H9 (cell line): ENCODE measurements at regions not wholly inside any gene's neighbourhood (a gene's known extent, or its start where the extent isn't known, plus 50 kb on each side); places are given as distances from the start of the nearest gene placed in this dataset.

ENCODE experiments used
- DNase-seq: peaks from one replicate; pipeline ENCODE4 v3.0.0-alpha.2; 2017
- H2AFZ ChIP-seq: one replicate; pipeline ENCODE4 v1.6.1; 2013; ENCODE audit warnings: mild to moderate bottlenecking, low read length, control low read depth, moderate library complexity
- H2AK5ac ChIP-seq: 2 replicates; pipeline ENCODE4 v1.6.1; 2013; ENCODE audit warnings: low read length, control low read depth, mixed read lengths; ENCODE audit not compliant: insufficient read length
- H2BK120ac ChIP-seq: one replicate; pipeline ENCODE4 v1.6.1; 2013; ENCODE audit warnings: low read depth, mild to moderate bottlenecking, low read length, control low read depth, inconsistent platforms; ENCODE audit not compliant: poor library complexity, severe bottlenecking
- H2BK12ac ChIP-seq: 2 replicates; pipeline ENCODE4 v1.6.1; 2013; ENCODE audit warnings: low read length, control low read depth, mixed read lengths, low read depth; ENCODE audit not compliant: insufficient read length
- H2BK15ac ChIP-seq: 2 replicates; pipeline ENCODE4 v1.6.1; 2013; ENCODE audit warnings: low read depth, low read length, control low read depth
- H2BK20ac ChIP-seq: one replicate; pipeline ENCODE4 v1.6.1; 2013; ENCODE audit warnings: low read depth, mild to moderate bottlenecking, low read length, control low read depth, inconsistent platforms; ENCODE audit not compliant: poor library complexity, severe bottlenecking
- H2BK5ac ChIP-seq: 2 replicates; pipeline ENCODE4 v1.6.1; 2013; ENCODE audit warnings: low read length, control low read depth, mixed read lengths; ENCODE audit not compliant: insufficient read length
- H3K14ac ChIP-seq: 2 replicates; pipeline ENCODE4 v1.6.1; 2013; ENCODE audit warnings: low read length, control low read depth; ENCODE audit not compliant: insufficient read depth
- H3K18ac ChIP-seq: 2 replicates; pipeline ENCODE4 v1.6.1; 2013; ENCODE audit warnings: low read depth, mild to moderate bottlenecking, mixed read lengths, low read length, control low read depth; ENCODE audit not compliant: insufficient read length
- H3K23ac ChIP-seq: 2 replicates; pipeline ENCODE4 v1.6.1; 2013; ENCODE audit warnings: low read length, control low read depth, mixed read lengths, low read depth; ENCODE audit not compliant: insufficient read length
- H3K23me2 ChIP-seq: 2 replicates; pipeline ENCODE4 v1.6.1; 2013; ENCODE audit warnings: low read depth, mild to moderate bottlenecking, mixed read lengths, low read length, control low read depth; ENCODE audit not compliant: insufficient read length, poor library complexity, severe bottlenecking
- H3K27ac ChIP-seq: 2 replicates; pipeline ENCODE4 v1.5.1; 2013; ENCODE audit warnings: low read length, control low read depth, mixed read lengths, low read depth; ENCODE audit not compliant: insufficient read length
- H3K27me3 ChIP-seq: 2 replicates; pipeline ENCODE4 v1.6.1; 2013; ENCODE audit warnings: low read length, control low read depth, inconsistent platforms; ENCODE audit not compliant: insufficient read depth
- H3K4ac ChIP-seq: 2 replicates; pipeline ENCODE4 v1.6.1; 2013; ENCODE audit warnings: low read depth, mild to moderate bottlenecking, control low read depth, inconsistent platforms, low read length, moderate library complexity
- H3K4me1 ChIP-seq: 2 replicates; pipeline ENCODE4 v1.6.1; 2013; ENCODE audit warnings: low read length, control low read depth, inconsistent platforms; ENCODE audit not compliant: insufficient read depth
- H3K4me2 ChIP-seq: 2 replicates; pipeline ENCODE4 v1.6.1; 2013; ENCODE audit warnings: low read length, control low read depth, mixed read lengths; ENCODE audit not compliant: insufficient read length, insufficient read depth
- H3K56ac ChIP-seq: 2 replicates; pipeline ENCODE4 v1.6.1; 2013; ENCODE audit warnings: low read depth, mild to moderate bottlenecking, mixed read lengths, low read length, control low read depth; ENCODE audit not compliant: insufficient read length
- H3K79me1 ChIP-seq: 2 replicates; pipeline ENCODE4 v1.6.1; 2013; ENCODE audit warnings: low read depth, mild to moderate bottlenecking, moderate library complexity, low read length, control low read depth, inconsistent platforms; ENCODE audit not compliant: insufficient read depth, poor library complexity, severe bottlenecking
- H3K79me2 ChIP-seq: 2 replicates; pipeline ENCODE4 v1.6.1; 2013; ENCODE audit warnings: low read length, control low read depth, inconsistent platforms; ENCODE audit not compliant: insufficient read depth
- H3K9ac ChIP-seq: 2 replicates; pipeline ENCODE4 v1.6.1; 2013; ENCODE audit warnings: low read length, control low read depth, mixed read lengths; ENCODE audit not compliant: insufficient read length; ENCODE audit errors: extremely low read depth
- H3K9me3 ChIP-seq: one replicate; pipeline ENCODE4 v1.6.1; 2013; ENCODE audit warnings: low read depth, low read length, inconsistent platforms; ENCODE audit not compliant: control insufficient read depth
- H3T11ph ChIP-seq: one replicate; pipeline ENCODE4 v1.6.1; 2013; ENCODE audit warnings: mild to moderate bottlenecking, low read length, control low read depth, inconsistent platforms
- H4K20me1 ChIP-seq: one replicate; pipeline ENCODE4 v1.6.1; 2013; ENCODE audit not compliant: control insufficient read depth, insufficient read length, insufficient read depth
- H4K5ac ChIP-seq: 2 replicates; pipeline ENCODE4 v1.6.1; 2013; ENCODE audit warnings: low read depth, mild to moderate bottlenecking, mixed read lengths, low read length, control low read depth; ENCODE audit not compliant: insufficient read length
- H4K8ac ChIP-seq: replicated peaks from 2 replicates; pipeline ENCODE4 v1.6.1; 2013; ENCODE audit warnings: low read length, control low read depth, mixed read lengths, low read depth; ENCODE audit not compliant: insufficient read length
- H4K91ac ChIP-seq: 2 replicates; pipeline ENCODE4 v1.6.1; 2013; ENCODE audit warnings: low read depth, mild to moderate bottlenecking, moderate library complexity, mixed read lengths, low read length, control low read depth; ENCODE audit not compliant: insufficient read length
- H3K27ac Mint-ChIP-seq, 3 experiments: 2 replicates in 2 of 3; 3 replicates in 1 of 3; pipeline ENCODE4 v1.8.0; 2020 to 2021; ENCODE audit warnings: mixed read lengths in 3 of 3, mild to moderate bottlenecking in 1 of 3, moderate library complexity in 1 of 3
- H3K27me3 Mint-ChIP-seq: 2 replicates; pipeline ENCODE4 v1.8.0; 2021; ENCODE audit warnings: low read depth, mild to moderate bottlenecking, moderate library complexity, mixed read lengths
- H3K36me3 Mint-ChIP-seq, 3 experiments: 2 replicates in 2 of 3; 3 replicates in 1 of 3; pipeline ENCODE4 v1.8.0; 2020 to 2021; ENCODE audit warnings: low read depth in 3 of 3, mixed read lengths in 3 of 3; ENCODE audit not compliant: insufficient read depth in 1 of 3
- H3K4me1 Mint-ChIP-seq, 2 experiments: 2 replicates each; pipeline ENCODE4 v1.8.0; 2020; ENCODE audit warnings: mixed read lengths in 2 of 2
- H3K4me3 Mint-ChIP-seq, 2 experiments: 2 replicates in 1 of 2; 3 replicates in 1 of 2; pipeline ENCODE4 v1.8.0; 2020 to 2021; ENCODE audit warnings: mild to moderate bottlenecking in 2 of 2, mixed read lengths in 2 of 2, moderate library complexity in 1 of 2
- H3K9me3 Mint-ChIP-seq, 2 experiments: 2 replicates in 1 of 2; 3 replicates in 1 of 2; pipeline ENCODE4 v1.8.0; 2020; ENCODE audit warnings: mild to moderate bottlenecking in 2 of 2, mixed read lengths in 2 of 2, moderate library complexity in 1 of 2
- TF ChIP-seq, protein P1 (sequence below): fragments of 200-600 bp; sonication (generic); conservative IDR thresholded peaks from 3 replicates; pipeline ENCODE4 v1.8.0; 2021; ENCODE audit warnings: antibody characterized with exemption, mild to moderate bottlenecking

GRCh38 chr14:44436458-44436857 is 70.6 kb downstream of the FSCB start:
- Mint-ChIP-seq H3K4me1 (no peaks in the 10 kb centered on the region), H3K27me3 (no peaks in the 10 kb centered on the region), H3K9me3 (peaks cover 4 to 5% of the 10 kb centered on the region in 2 experiments; a peak in 3 of 5 replicates), H3K36me3 (peaks cover 0 to 4% (median 0%) of the 10 kb centered on the region in 3 experiments; a peak in 1 of 7 replicates), H3K4me3 (no peak overlapping the region), H3K27ac (no peak overlapping the region)
- Histone ChIP-seq H2BK12ac (no peak overlapping the region), H3K14ac (no peak overlapping the region), H3K79me2 (no peaks in the 10 kb centered on the region), H3K4ac (no peak overlapping the region), H3K9ac (no peak overlapping the region), H3K23ac (no peak overlapping the region), H2BK5ac (no peak overlapping the region), H4K5ac (no peak overlapping the region), H3K23me2 (no peaks in the 10 kb centered on the region), H3K18ac (no peak overlapping the region), H3K9me3 (no peaks in the 10 kb centered on the region), H2AK5ac (no peak overlapping the region), H3K4me1 (no peaks in the 10 kb centered on the region), H3K27me3 (no peaks in the 10 kb centered on the region), H2BK20ac (no peak overlapping the region), H2BK120ac (no peak overlapping the region), H4K20me1 (no peaks in the 10 kb centered on the region), H4K91ac (no peak overlapping the region), H3T11ph (no peak overlapping the region), H4K8ac (no peak overlapping the region), H3K4me2 (no peak overlapping the region), H2AFZ (no peak overlapping the region), H3K79me1 (no peaks in the 10 kb centered on the region), H2BK15ac (no peak overlapping the region), H3K56ac (no peak overlapping the region), H3K27ac (no peak overlapping the region)
- DNase-seq: no peak
- TF ChIP-seq, protein P1, sequence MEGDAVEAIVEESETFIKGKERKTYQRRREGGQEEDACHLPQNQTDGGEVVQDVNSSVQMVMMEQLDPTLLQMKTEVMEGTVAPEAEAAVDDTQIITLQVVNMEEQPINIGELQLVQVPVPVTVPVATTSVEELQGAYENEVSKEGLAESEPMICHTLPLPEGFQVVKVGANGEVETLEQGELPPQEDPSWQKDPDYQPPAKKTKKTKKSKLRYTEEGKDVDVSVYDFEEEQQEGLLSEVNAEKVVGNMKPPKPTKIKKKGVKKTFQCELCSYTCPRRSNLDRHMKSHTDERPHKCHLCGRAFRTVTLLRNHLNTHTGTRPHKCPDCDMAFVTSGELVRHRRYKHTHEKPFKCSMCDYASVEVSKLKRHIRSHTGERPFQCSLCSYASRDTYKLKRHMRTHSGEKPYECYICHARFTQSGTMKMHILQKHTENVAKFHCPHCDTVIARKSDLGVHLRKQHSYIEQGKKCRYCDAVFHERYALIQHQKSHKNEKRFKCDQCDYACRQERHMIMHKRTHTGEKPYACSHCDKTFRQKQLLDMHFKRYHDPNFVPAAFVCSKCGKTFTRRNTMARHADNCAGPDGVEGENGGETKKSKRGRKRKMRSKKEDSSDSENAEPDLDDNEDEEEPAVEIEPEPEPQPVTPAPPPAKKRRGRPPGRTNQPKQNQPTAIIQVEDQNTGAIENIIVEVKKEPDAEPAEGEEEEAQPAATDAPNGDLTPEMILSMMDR: no peak
